ENCODE measurements at regions not wholly inside any gene's neighbourhood (a gene's known extent, or its start where the extent isn't known, plus 50 kb on each side); places are given as distances from the start of the nearest gene placed in this dataset.
"Not testable (repeated sequence)": the region's sequence is repeated elsewhere in the genome, so short reads cannot be mapped to it uniquely, and the experiment has no call there.

DNA sequence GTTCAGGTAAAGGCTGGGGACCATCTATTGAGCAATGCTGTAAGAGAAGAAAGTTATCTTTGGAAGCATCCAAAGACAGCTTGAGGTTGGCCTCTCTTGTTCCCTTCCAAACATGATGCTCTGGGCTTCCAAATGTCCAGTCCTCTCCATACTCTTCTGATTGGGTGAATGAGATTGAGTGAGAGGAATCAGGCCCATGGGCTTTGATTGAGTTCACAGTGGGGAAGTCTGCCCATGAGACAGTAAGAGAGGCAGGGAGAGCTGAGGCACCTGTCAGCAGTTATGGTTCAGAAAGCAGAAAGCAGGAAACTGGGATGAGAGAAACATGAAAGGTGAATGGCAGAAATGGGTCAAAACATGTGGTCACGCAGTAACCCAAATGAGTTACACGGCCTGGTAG, 1006.9 kb downstream of the VRK1 start:
- peaks cover 7% of the 10 kb centered on the region for H3K4me1 Mint-ChIP-seq (ENCODE audit: low read depth, unreplicated experiment)
- Histone ChIP-seq H3K9ac (ENCODE audit: low read length) (no peak overlapping the region), H3K4me3 (ENCODE audit: insufficient read depth, low read depth, low read length) (no peak overlapping the region), H3K27ac (ENCODE audit: low read depth, low read length) (no peak overlapping the region), H3K9me3 (ENCODE audit: insufficient read depth, low read depth, low read length) (no peaks in the 10 kb centered on the region), H3K27me3 (ENCODE audit: insufficient read depth, low read length) (no peaks in the 10 kb centered on the region), H4K20me1 (ENCODE audit: insufficient read depth, low read length) (no peaks in the 10 kb centered on the region), H3K4me2 (ENCODE audit: low read length) (no peak overlapping the region), H3K79me2 (ENCODE audit: insufficient read depth, low read length) (no peaks in the 10 kb centered on the region), H3K4me1 (ENCODE audit: insufficient read depth, low read length) (no peaks in the 10 kb centered on the region), H3K36me3 (ENCODE audit: insufficient read depth, low read length) (no peaks in the 10 kb centered on the region), H2AFZ (ENCODE audit: low read depth, low read length) (no peak overlapping the region)
- H3K27me3 Mint-ChIP-seq (ENCODE audit: low read depth, unreplicated experiment) = peaks cover 7% of the 10 kb centered on the region
- no peaks in the 10 kb centered on the region for H3K36me3 Mint-ChIP-seq (ENCODE audit: low read depth, unreplicated experiment)
- DNase-seq (ENCODE audit: low read depth) (no peak), FAIRE-seq (no peak)
- no peak overlapping the region for H3K4me3 Mint-ChIP-seq (ENCODE audit: unreplicated experiment)
- no peak overlapping the region for H3K27ac Mint-ChIP-seq (ENCODE audit: unreplicated experiment)
- no peaks in the 10 kb centered on the region for H3K9me3 Mint-ChIP-seq (ENCODE audit: unreplicated experiment)
- TF ChIP-seq EZH2 (IDR thresholded peaks at IDR 0.05; ENCODE audit: insufficient read depth, low read length) = no peak
- TF ChIP-seq, protein P1, sequence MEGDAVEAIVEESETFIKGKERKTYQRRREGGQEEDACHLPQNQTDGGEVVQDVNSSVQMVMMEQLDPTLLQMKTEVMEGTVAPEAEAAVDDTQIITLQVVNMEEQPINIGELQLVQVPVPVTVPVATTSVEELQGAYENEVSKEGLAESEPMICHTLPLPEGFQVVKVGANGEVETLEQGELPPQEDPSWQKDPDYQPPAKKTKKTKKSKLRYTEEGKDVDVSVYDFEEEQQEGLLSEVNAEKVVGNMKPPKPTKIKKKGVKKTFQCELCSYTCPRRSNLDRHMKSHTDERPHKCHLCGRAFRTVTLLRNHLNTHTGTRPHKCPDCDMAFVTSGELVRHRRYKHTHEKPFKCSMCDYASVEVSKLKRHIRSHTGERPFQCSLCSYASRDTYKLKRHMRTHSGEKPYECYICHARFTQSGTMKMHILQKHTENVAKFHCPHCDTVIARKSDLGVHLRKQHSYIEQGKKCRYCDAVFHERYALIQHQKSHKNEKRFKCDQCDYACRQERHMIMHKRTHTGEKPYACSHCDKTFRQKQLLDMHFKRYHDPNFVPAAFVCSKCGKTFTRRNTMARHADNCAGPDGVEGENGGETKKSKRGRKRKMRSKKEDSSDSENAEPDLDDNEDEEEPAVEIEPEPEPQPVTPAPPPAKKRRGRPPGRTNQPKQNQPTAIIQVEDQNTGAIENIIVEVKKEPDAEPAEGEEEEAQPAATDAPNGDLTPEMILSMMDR (IDR thresholded peaks at IDR 0.05; ENCODE audit: insufficient read depth, low read depth, low read length) = no peak

DNA sequence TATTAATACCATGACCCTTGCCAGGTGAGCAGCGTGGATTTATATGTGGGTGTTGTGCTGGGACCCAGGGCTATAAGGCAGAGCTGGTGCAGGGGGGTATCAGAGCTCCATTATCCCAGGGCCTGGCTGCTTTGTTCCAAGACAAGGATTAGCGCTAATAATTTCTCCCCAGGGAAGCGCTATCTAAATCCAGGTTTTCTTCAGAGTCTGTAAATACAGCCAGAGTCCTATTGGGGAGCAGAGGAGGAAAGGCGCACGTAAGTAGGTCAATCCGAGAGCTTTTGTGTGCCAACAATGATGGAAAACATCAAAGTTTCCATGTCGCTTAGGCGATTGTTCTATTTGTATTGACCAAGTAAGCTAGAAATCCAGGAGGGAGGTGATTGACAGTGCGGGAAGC, 1009.7 kb downstream of the VRK1 start:
- Histone ChIP-seq H4K20me1 (ENCODE audit: insufficient read depth, low read length) (no peaks in the 10 kb centered on the region), H3K9ac (ENCODE audit: low read length) (no peak overlapping the region), H3K4me1 (ENCODE audit: insufficient read depth, low read length) (no peaks in the 10 kb centered on the region), H3K36me3 (ENCODE audit: insufficient read depth, low read length) (no peaks in the 10 kb centered on the region), H3K4me3 (ENCODE audit: insufficient read depth, low read depth, low read length) (no peak overlapping the region), H3K27me3 (ENCODE audit: insufficient read depth, low read length) (no peaks in the 10 kb centered on the region), H3K4me2 (ENCODE audit: low read length) (no peak overlapping the region), H3K9me3 (ENCODE audit: insufficient read depth, low read depth, low read length) (no peaks in the 10 kb centered on the region), H3K79me2 (ENCODE audit: insufficient read depth, low read length) (no peaks in the 10 kb centered on the region), H3K27ac (ENCODE audit: low read depth, low read length) (no peak overlapping the region), H2AFZ (ENCODE audit: low read depth, low read length) (no peak overlapping the region)
- H3K27ac Mint-ChIP-seq (ENCODE audit: unreplicated experiment) = no peak overlapping the region
- H3K27me3 Mint-ChIP-seq (ENCODE audit: low read depth, unreplicated experiment) = peaks cover 3% of the 10 kb centered on the region
- H3K4me3 Mint-ChIP-seq (ENCODE audit: unreplicated experiment) = no peak overlapping the region
- peaks cover 7% of the 10 kb centered on the region for H3K4me1 Mint-ChIP-seq (ENCODE audit: low read depth, unreplicated experiment)
- no peak for DNase-seq (ENCODE audit: low read depth)
- no peaks in the 10 kb centered on the region for H3K36me3 Mint-ChIP-seq (ENCODE audit: low read depth, unreplicated experiment)
- no peak for FAIRE-seq
- H3K9me3 Mint-ChIP-seq (ENCODE audit: unreplicated experiment) = peaks cover 2% of the 10 kb centered on the region
- TF ChIP-seq EZH2 (IDR thresholded peaks at IDR 0.05; ENCODE audit: insufficient read depth, low read length) = no peak
- TF ChIP-seq, protein P1 (IDR thresholded peaks at IDR 0.05; ENCODE audit: insufficient read depth, low read depth, low read length) = no peak

DNA sequence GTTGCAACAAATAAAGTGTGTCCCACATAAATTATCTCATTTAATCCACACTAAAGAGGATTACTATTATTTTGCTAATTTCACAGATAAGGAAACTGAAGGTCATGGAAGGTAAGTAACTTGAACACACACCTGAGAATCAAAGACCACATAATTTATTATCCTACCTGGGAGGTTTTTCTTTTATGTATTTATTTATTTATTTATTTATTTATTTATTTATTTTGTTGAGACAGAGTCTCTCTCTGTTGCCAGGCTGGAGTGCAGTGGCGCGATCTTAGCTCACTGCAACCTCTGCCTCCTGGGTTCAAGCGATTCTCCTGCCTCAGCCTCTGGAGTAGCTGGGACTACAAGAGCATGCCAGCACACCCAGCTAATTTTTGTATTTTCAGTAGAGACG, 1011.4 kb downstream of the VRK1 start:
- DNase-seq (ENCODE audit: low read depth); H3K9me3 Mint-ChIP-seq (ENCODE audit: unreplicated experiment); H3K27ac Mint-ChIP-seq (ENCODE audit: unreplicated experiment); H3K27me3 Mint-ChIP-seq (ENCODE audit: low read depth, unreplicated experiment); H3K79me2 ChIP-seq (ENCODE audit: insufficient read depth, low read length); H2AFZ ChIP-seq (ENCODE audit: low read depth, low read length); H3K27ac ChIP-seq (ENCODE audit: low read depth, low read length); H3K4me3 Mint-ChIP-seq (ENCODE audit: unreplicated experiment); H3K36me3 Mint-ChIP-seq (ENCODE audit: low read depth, unreplicated experiment); H3K9me3 ChIP-seq (ENCODE audit: insufficient read depth, low read depth, low read length); FAIRE-seq; H3K4me2 ChIP-seq (ENCODE audit: low read length); H3K9ac ChIP-seq (ENCODE audit: low read length); H3K4me1 ChIP-seq (ENCODE audit: insufficient read depth, low read length); H3K36me3 ChIP-seq (ENCODE audit: insufficient read depth, low read length); H3K27me3 ChIP-seq (ENCODE audit: insufficient read depth, low read length); H3K4me1 Mint-ChIP-seq (ENCODE audit: low read depth, unreplicated experiment); H4K20me1 ChIP-seq (ENCODE audit: insufficient read depth, low read length); H3K4me3 ChIP-seq (ENCODE audit: insufficient read depth, low read depth, low read length): not testable (repeated sequence)

All from astrocyte (in vitro differentiated cells and primary cell).